CD4-positive, alpha-beta T cell treated with Interleukin-21 for 1 hour (primary cell): ENCODE measurements at regions not wholly inside any gene's neighbourhood (a gene's known extent, or its start where the extent isn't known, plus 50 kb on each side); places are given as distances from the start of the nearest gene placed in this dataset.
A peak's percentile ranks its signal among the peaks of the same experiment; 100 is the strongest.
"Not testable (repeated sequence)": the region's sequence is repeated elsewhere in the genome, so short reads cannot be mapped to it uniquely, and the experiment has no call there.

Experiments used
- DNase-seq: peaks from one replicate; pipeline ENCODE4 v3.0.0-alpha.2; 2020

- not testable (repeated sequence) for DNase-seq
These were observed 113.1 kb upstream of the CCZ1B start for GRCh38 chr7:6939126-6939525.

GRCh38 chr7:6939896-6940295, 113.8 kb upstream of the CCZ1B start:
- not testable (repeated sequence) for DNase-seq

- not testable (repeated sequence) for DNase-seq
These were observed 120.8 kb upstream of the CCZ1B start for GRCh38 chr7:6946873-6947272.

- not testable (repeated sequence) for DNase-seq
These were observed 124.2 kb upstream of the CCZ1B start for GRCh38 chr7:6950231-6950630.

GRCh38 chr7:6951553-6951952, 125.5 kb upstream of the CCZ1B start:
- DNase-seq: not testable (repeated sequence)

GRCh38 chr7:6953138-6953797, 127.2 kb upstream of the CCZ1B start:
- DNase-seq: peak; percentile 9

GRCh38 chr7:6953798-6954181, 127.7 kb upstream of the CCZ1B start:
- not testable (repeated sequence) for DNase-seq

- DNase-seq: not testable (repeated sequence)
These were observed 129.3 kb upstream of the CCZ1B start for GRCh38 chr7:6955385-6955784.

- not testable (repeated sequence) for DNase-seq
These were observed 130.0 kb upstream of the CCZ1B start for GRCh38 chr7:6955990-6956566.

- not testable (repeated sequence) for DNase-seq
These were observed 132.3 kb upstream of the CCZ1B start for GRCh38 chr7:6958371-6958770.

- DNase-seq: not testable (repeated sequence)
These were observed 133.9 kb upstream of the CCZ1B start for GRCh38 chr7:6959942-6960341.

- DNase-seq: not testable (repeated sequence)
These were observed 136.8 kb upstream of the CCZ1B start for GRCh38 chr7:6962871-6963270.

GRCh38 chr7:6965051-6965450, 139.0 kb upstream of the CCZ1B start:
- peak; percentile 62 for DNase-seq

GRCh38 chr7:6970180-6970579, 144.1 kb upstream of the CCZ1B start:
- DNase-seq: not testable (repeated sequence)

- not testable (repeated sequence) for DNase-seq
These were observed 148.8 kb upstream of the CCZ1B start for GRCh38 chr7:6974876-6975275.

GRCh38 chr7:6975346-6975745, 149.3 kb upstream of the CCZ1B start:
- DNase-seq: not testable (repeated sequence)

- not testable (repeated sequence) for DNase-seq
These were observed 151.3 kb upstream of the CCZ1B start for GRCh38 chr7:6977368-6977767.

- DNase-seq: not testable (repeated sequence)
These were observed 152.3 kb upstream of the CCZ1B start for GRCh38 chr7:6978326-6978725.

- not testable (repeated sequence) for DNase-seq
These were observed 153.4 kb upstream of the CCZ1B start for GRCh38 chr7:6979456-6979855.

GRCh38 chr7:6982375-6982774, 156.3 kb upstream of the CCZ1B start:
- DNase-seq: not testable (repeated sequence)

- DNase-seq: not testable (repeated sequence)
These were observed 160.8 kb upstream of the CCZ1B start for GRCh38 chr7:6986892-6987291.

- DNase-seq: not testable (repeated sequence)
These were observed 162.5 kb upstream of the CCZ1B start for GRCh38 chr7:6988608-6989007.

- not testable (repeated sequence) for DNase-seq
These were observed 163.9 kb upstream of the CCZ1B start for GRCh38 chr7:6989968-6990367.

- DNase-seq: not testable (repeated sequence)
These were observed 164.5 kb upstream of the CCZ1B start for GRCh38 chr7:6990426-6991152.
